ENCODE measurements at regions not wholly inside any gene's neighbourhood (a gene's known extent, or its start where the extent isn't known, plus 50 kb on each side); places are given as distances from the start of the nearest gene placed in this dataset.
A peak's percentile ranks its signal among the peaks of the same experiment; 100 is the strongest.

GRCh38 chr2:217168496-217168895 is 308.6 kb upstream of the TNP1 start:
- Histone ChIP-seq H3K9me3 (ENCODE audit: control insufficient read depth, insufficient read depth, low read length) (no peaks in the 10 kb centered on the region), H3K27ac (ENCODE audit: low read depth, low read length) (no peak overlapping the region)

GRCh38 chr2:217167531-217167930 is 307.7 kb upstream of the TNP1 start:
- H3K9me2 ChIP-seq (replicated peaks; ENCODE audit: control insufficient read depth, low read length), result no peaks in the 10 kb centered on the region
- H3K4me3 ChIP-seq (ENCODE audit: low read length), result no peak overlapping the region
- H3K4me2 ChIP-seq (ENCODE audit: low read length), result no peak overlapping the region
- no peak overlapping the region for H3K27ac ChIP-seq (ENCODE audit: low read depth, low read length)
- H3K79me2 ChIP-seq (ENCODE audit: control insufficient read depth, low read length), result no peaks in the 10 kb centered on the region
- no peaks in the 10 kb centered on the region for H4K20me1 ChIP-seq (ENCODE audit: control insufficient read depth, insufficient read depth, low read depth, low read length)
- no peaks in the 10 kb centered on the region for H3K36me3 ChIP-seq (ENCODE audit: control insufficient read depth, low read length)
- no peaks in the 10 kb centered on the region for H3F3A ChIP-seq (ENCODE audit: control insufficient read depth, insufficient read depth)
- H3K27me3 ChIP-seq (ENCODE audit: control insufficient read depth, low read length), result peaks cover 2% of the 10 kb centered on the region; the same call in 1 of the 2 replicates
- H3K4me1 ChIP-seq (ENCODE audit: control insufficient read depth, low read length), result no peaks in the 10 kb centered on the region
- H3K9me3 ChIP-seq (ENCODE audit: control insufficient read depth, insufficient read depth, low read length), result no peaks in the 10 kb centered on the region
- TF ChIP-seq EZH2phosphoT487 (IDR thresholded peaks at IDR 0.05; ENCODE audit: borderline replicate concordance, low read length) (no peak), CTCF (IDR thresholded peaks at IDR 0.05; ENCODE audit: low read depth, low read length, poor library complexity, severe bottlenecking) (no peak)

More at GRCh38 chr2:217168496-217168895, 308.6 kb upstream of the TNP1 start:
- Histone ChIP-seq H3K36me3 (ENCODE audit: control insufficient read depth, low read length) (no peaks in the 10 kb centered on the region), H4K20me1 (ENCODE audit: control insufficient read depth, insufficient read depth, low read depth, low read length) (no peaks in the 10 kb centered on the region), H3K4me3 (ENCODE audit: low read length) (no peak overlapping the region), H3K4me1 (ENCODE audit: control insufficient read depth, low read length) (no peaks in the 10 kb centered on the region), H3K4me2 (ENCODE audit: low read length) (no peak overlapping the region), H3K79me2 (ENCODE audit: control insufficient read depth, low read length) (no peaks in the 10 kb centered on the region), H3F3A (ENCODE audit: control insufficient read depth, insufficient read depth) (no peaks in the 10 kb centered on the region), H3K27me3 (ENCODE audit: control insufficient read depth, low read length) (peaks cover 1% of the 10 kb centered on the region; the same call in 1 of the 2 replicates), H3K9me2 (replicated peaks; ENCODE audit: control insufficient read depth, low read length) (no peaks in the 10 kb centered on the region)
- TF ChIP-seq CTCF (IDR thresholded peaks at IDR 0.05; ENCODE audit: low read depth, low read length, poor library complexity, severe bottlenecking), result no peak
- no peak for TF ChIP-seq EZH2phosphoT487 (IDR thresholded peaks at IDR 0.05; ENCODE audit: borderline replicate concordance, low read length)

- Histone ChIP-seq H3K27me3 (ENCODE audit: control insufficient read depth, low read length) (peaks cover 6% of the 10 kb centered on the region), H3K36me3 (ENCODE audit: control insufficient read depth, low read length) (no peaks in the 10 kb centered on the region), H3K4me1 (ENCODE audit: control insufficient read depth, low read length) (no peaks in the 10 kb centered on the region), H3K9me3 (ENCODE audit: control insufficient read depth, insufficient read depth, low read length) (no peaks in the 10 kb centered on the region), H3K4me2 (ENCODE audit: low read length) (no peak overlapping the region), H3K79me2 (ENCODE audit: control insufficient read depth, low read length) (no peaks in the 10 kb centered on the region), H4K20me1 (ENCODE audit: control insufficient read depth, insufficient read depth, low read depth, low read length) (no peaks in the 10 kb centered on the region), H3F3A (ENCODE audit: control insufficient read depth, insufficient read depth) (no peaks in the 10 kb centered on the region), H3K4me3 (ENCODE audit: low read length) (no peak overlapping the region), H3K27ac (ENCODE audit: low read depth, low read length) (no peak overlapping the region), H3K9me2 (replicated peaks; ENCODE audit: control insufficient read depth, low read length) (no peaks in the 10 kb centered on the region)
- peak; percentile 60 for TF ChIP-seq CTCF (IDR thresholded peaks at IDR 0.05; ENCODE audit: low read depth, low read length, poor library complexity, severe bottlenecking)
- TF ChIP-seq EZH2phosphoT487 (IDR thresholded peaks at IDR 0.05; ENCODE audit: borderline replicate concordance, low read length), result no peak
Measured at GRCh38 chr2:217166241-217166850, 306.5 kb upstream of the TNP1 start.

All from DOHH2 (cell line).